Dendritic cell treated with granulocyte-macrophage colony-stimulating factor and Interleukin-4, amounts not matched to agents 40 ng/mL and 50 ng/mL, for 4 days (primary cell): ENCODE measurements at regions not wholly inside any gene's neighbourhood (a gene's known extent, or its start where the extent isn't known, plus 50 kb on each side); places are given as distances from the start of the nearest gene placed in this dataset.

Source experiments
- H3K27ac Mint-ChIP-seq: one replicate; pipeline ENCODE4 v1.8.0; 2022; ENCODE audit warnings: mild to moderate bottlenecking, mixed read lengths
- H3K27me3 Mint-ChIP-seq: one replicate; pipeline ENCODE4 v1.8.0; 2022; ENCODE audit warnings: mild to moderate bottlenecking, mixed read lengths
- H3K36me3 Mint-ChIP-seq: one replicate; pipeline ENCODE4 v1.8.0; 2022; ENCODE audit warnings: low read depth, mixed read lengths
- H3K4me1 Mint-ChIP-seq: one replicate; pipeline ENCODE4 v1.8.0; 2022; ENCODE audit warnings: low read depth, mixed read lengths
- H3K4me3 Mint-ChIP-seq: one replicate; pipeline ENCODE4 v1.8.0; 2022; ENCODE audit warnings: mild to moderate bottlenecking, moderate library complexity, mixed read lengths
- H3K9me3 Mint-ChIP-seq: one replicate; pipeline ENCODE4 v1.8.0; 2022; ENCODE audit warnings: mixed read lengths
- intact Hi-C: fragments of 100-400 bp; cut with micrococcal nuclease; formaldehyde crosslinking; loops from one replicate; pipeline ENCODE4 v1.15.0; 2022

DNA sequence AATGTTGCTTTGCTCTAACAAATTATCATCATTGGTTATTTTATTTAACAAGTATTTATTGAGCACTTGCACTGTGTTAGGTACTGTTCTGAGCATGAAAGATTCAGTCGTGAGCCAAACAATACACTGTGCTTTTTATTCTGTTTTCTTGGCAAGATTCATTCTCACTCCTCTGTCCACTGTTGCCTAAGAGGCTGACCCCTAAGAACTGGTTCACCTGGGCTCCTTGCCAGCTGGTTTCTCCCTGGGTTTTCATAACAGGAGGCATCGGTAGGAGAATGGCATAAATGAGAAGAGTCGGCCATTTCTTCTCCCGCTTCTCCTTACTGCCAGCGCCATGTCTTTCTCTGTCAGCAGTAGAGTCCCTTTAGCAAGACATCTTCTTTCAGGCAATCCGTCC lies 243.7 kb upstream of the DIAPH2 start:
- peaks cover 5% of the 10 kb centered on the region for H3K4me1 Mint-ChIP-seq

DNA sequence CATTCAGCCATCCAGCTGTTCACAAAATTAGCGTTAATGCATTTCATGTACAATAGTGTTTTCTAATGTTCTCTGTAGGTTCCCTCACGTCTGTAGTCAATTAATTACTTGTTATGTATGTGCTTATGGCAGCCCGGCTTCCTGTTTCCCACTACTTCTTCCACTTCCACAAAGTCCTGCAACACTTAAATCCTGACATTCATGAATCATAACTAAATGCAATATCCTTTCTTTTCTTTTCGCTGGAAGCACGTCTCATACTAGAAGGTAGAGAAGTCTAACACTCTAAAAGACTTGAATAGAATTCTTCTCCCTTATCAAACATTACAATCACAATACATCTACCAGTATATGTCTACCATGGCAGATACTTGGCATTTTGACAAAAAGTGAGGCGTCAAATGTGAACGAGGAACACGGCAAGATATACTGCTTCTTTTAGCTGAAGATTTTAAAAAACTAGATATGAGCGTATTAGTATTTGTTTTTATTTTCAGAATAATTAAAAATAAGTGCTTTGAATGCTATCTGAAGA lies 239.0 kb upstream of the DIAPH2 start:
- intact Hi-C loops: no loop called here
- H3K4me3 Mint-ChIP-seq: no peak overlapping the region
- no peaks in the 10 kb centered on the region for H3K9me3 Mint-ChIP-seq
- H3K4me1 Mint-ChIP-seq: peaks cover 5% of the 10 kb centered on the region
- no peaks in the 10 kb centered on the region for H3K27me3 Mint-ChIP-seq
- no peak overlapping the region for H3K27ac Mint-ChIP-seq
- H3K36me3 Mint-ChIP-seq: no peaks in the 10 kb centered on the region

More for the DNA sequence above, 243.7 kb upstream of the DIAPH2 start:
- Mint-ChIP-seq H3K36me3 (no peaks in the 10 kb centered on the region), H3K9me3 (no peaks in the 10 kb centered on the region), H3K27me3 (no peaks in the 10 kb centered on the region), H3K4me3 (no peak overlapping the region), H3K27ac (no peak overlapping the region)
- intact Hi-C loops: no loop called here

DNA sequence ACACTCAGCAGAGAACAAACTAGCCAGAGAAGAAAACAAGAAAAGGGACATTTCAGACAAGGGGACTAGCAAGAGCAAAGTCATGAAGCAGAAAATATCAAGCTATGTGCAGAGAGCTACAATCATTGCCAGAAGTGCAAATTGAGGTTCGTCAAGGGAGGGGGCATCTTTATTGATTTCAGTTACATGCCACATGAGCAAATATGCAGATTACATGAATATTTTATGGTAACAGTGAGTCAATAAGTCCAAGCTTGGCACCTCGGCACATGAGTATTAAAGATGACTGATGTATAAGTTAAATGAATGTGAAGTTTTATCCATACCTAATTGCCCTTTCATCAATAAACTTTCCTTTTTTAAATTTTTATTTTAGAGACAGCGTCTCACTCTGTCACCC lies 238.1 kb upstream of the DIAPH2 start:
- H3K4me1 Mint-ChIP-seq: peaks cover 5% of the 10 kb centered on the region
- no peak overlapping the region for H3K27ac Mint-ChIP-seq
- no peaks in the 10 kb centered on the region for H3K9me3 Mint-ChIP-seq
- H3K4me3 Mint-ChIP-seq: no peak overlapping the region
- no peaks in the 10 kb centered on the region for H3K36me3 Mint-ChIP-seq
- intact Hi-C loops: no loop called here
- no peaks in the 10 kb centered on the region for H3K27me3 Mint-ChIP-seq

DNA sequence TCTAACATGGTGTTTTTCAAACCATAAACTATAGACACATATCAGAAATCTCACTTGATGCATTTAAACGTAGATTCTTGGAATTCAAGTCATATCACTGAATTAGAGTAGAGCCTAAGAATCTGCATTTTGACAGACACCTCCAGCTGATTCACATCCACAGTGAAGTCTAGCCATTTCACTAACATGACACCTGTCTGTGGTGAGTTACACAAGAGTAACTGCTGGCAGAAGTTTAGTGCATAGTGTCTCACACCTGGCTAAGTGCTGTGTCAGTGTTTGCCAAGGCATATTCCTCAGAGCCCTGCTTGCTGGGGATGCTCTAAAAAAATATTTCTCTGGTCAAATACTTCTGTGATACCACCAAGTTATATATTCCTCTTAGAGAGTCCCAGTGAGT lies 237.5 kb upstream of the DIAPH2 start:
- no peaks in the 10 kb centered on the region for H3K27me3 Mint-ChIP-seq
- H3K4me1 Mint-ChIP-seq: peaks cover 5% of the 10 kb centered on the region

DNA sequence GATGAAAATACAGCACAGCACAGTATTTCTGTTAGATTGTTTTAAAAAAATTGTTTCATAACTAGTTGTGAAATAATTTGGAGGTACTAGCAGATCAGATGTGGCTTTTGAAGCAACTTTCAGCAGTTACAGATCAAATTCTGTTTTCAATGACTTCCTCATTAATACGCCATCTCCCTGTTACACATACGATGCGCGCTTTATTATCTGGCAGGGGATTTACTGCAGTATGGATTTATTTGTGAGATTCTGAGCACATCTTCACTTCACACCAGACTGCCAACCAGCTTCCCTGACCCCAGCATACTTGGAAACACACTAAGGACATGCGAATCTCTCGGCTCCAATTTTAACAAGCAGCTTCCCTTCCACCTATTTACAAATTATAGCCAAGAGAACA lies 235.5 kb upstream of the DIAPH2 start:
- Mint-ChIP-seq H3K9me3 (no peaks in the 10 kb centered on the region), H3K27me3 (no peaks in the 10 kb centered on the region), H3K4me1 (peaks cover 5% of the 10 kb centered on the region), H3K4me3 (no peak overlapping the region), H3K36me3 (no peaks in the 10 kb centered on the region), H3K27ac (no peak overlapping the region)
- intact Hi-C loops: no loop called here

More for the DNA sequence above, 237.5 kb upstream of the DIAPH2 start:
- H3K27ac Mint-ChIP-seq: no peak overlapping the region
- H3K4me3 Mint-ChIP-seq: no peak overlapping the region
- intact Hi-C loops: no loop called here
- H3K36me3 Mint-ChIP-seq: no peaks in the 10 kb centered on the region
- no peaks in the 10 kb centered on the region for H3K9me3 Mint-ChIP-seq

DNA sequence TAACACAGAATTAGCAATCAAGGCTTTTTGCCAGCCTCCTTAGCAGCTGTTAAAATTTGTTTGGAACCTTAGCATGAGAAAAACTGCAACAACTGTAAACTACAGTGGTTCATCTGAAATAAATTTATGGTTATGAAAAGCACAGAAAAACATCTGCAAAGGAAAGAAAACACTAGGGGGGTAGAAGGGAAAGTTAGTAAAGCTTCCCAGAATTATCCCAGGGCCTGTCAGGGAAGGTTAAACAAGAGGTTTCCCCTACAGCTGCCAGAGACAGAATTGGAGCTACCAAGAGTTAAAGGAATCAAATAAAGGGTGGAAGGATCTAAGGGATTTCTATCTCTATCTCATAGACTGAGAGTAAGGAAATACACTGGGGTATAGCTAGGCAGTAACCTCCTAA lies 234.7 kb upstream of the DIAPH2 start:
- no peak overlapping the region for H3K4me3 Mint-ChIP-seq
- intact Hi-C loops: no loop called here
- no peak overlapping the region for H3K27ac Mint-ChIP-seq
- H3K27me3 Mint-ChIP-seq: no peaks in the 10 kb centered on the region
- H3K9me3 Mint-ChIP-seq: no peaks in the 10 kb centered on the region
- H3K36me3 Mint-ChIP-seq: no peaks in the 10 kb centered on the region
- H3K4me1 Mint-ChIP-seq: peaks cover 5% of the 10 kb centered on the region

DNA sequence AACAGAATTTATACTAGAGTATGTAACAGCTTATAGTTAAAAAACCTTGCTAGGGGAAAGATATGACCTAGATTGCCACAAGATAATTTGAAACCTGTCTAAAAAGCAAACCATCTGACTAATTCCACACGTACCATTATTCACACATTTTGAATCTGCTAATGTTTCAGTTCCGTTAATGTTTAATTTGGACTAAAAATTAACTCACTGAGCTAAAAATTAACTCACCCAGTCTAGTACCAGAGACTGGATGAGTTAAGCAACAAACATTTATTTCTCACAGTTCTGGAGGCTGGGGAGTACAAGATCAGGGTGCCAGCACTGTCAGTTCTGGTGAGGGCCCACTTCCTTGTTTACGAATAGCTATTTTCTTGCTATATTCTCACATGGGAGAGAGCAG lies 231.5 kb upstream of the DIAPH2 start:
- H3K27ac Mint-ChIP-seq: no peak overlapping the region
- intact Hi-C loops: no loop called here
- no peaks in the 10 kb centered on the region for H3K36me3 Mint-ChIP-seq
- H3K9me3 Mint-ChIP-seq: no peaks in the 10 kb centered on the region
- no peak overlapping the region for H3K4me3 Mint-ChIP-seq
- H3K4me1 Mint-ChIP-seq: no peaks in the 10 kb centered on the region
- H3K27me3 Mint-ChIP-seq: no peaks in the 10 kb centered on the region

DNA sequence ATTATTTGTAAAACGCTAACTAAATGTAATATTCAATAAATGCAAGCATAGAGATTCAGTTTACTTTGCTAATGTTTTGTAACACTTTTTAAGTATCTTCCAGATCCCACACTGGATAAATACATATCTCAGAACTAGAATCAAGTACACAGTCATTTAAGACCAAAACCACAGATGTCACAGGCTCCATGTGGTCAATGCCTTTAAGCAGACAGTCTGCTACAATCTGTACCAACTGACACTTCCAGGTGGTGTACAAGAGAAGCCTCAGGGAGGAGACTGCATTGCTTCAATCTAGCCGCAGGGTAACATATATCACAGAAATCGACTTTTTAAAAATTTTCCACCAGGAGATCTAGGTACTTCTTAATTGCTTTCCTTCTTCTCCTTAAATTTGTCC lies 229.6 kb upstream of the DIAPH2 start:
- H3K4me3 Mint-ChIP-seq: no peak overlapping the region
- H3K4me1 Mint-ChIP-seq: peaks cover 6% of the 10 kb centered on the region
- no peaks in the 10 kb centered on the region for H3K9me3 Mint-ChIP-seq
- H3K36me3 Mint-ChIP-seq: no peaks in the 10 kb centered on the region
- intact Hi-C loops: no loop called here
- H3K27ac Mint-ChIP-seq: no peak overlapping the region
- H3K27me3 Mint-ChIP-seq: no peaks in the 10 kb centered on the region

DNA sequence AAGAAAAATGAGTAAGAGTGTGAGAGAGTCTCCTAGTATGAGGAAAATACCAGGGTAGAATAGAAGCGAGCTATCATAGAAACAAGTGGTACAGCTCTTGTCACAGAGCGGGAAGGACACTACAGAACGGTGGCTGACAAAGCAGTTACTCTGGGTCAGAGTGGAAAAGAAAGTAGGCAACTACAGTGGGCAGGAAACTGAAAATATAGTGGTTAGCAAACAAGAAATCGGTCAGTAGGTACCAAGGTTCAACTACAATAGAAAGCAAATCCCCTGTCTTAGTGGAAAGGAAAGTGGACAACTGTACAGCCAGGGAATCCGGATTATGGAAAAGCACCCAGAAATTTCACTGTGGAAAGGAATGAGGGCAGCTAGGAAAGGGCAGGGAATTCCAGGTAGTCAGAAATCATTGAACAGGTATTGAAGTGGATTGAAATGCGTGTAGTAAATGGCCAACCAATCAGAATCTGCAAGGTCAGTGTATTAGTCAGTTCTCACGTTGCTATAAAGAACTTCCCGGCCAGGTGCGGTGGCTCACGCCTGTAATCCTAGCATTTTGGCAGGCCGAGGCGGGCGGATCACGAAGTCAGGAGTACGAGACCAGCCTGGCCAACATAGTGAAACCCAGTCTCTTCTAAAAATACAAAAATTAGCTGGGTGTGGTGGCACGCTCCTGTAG lies 219.6 kb upstream of the DIAPH2 start:
- Mint-ChIP-seq H3K4me3 (no peak overlapping the region), H3K4me1 (peaks cover 5% of the 10 kb centered on the region), H3K36me3 (no peaks in the 10 kb centered on the region), H3K27me3 (no peaks in the 10 kb centered on the region), H3K9me3 (no peaks in the 10 kb centered on the region), H3K27ac (no peak overlapping the region)
- intact Hi-C loops: no loop called here

DNA sequence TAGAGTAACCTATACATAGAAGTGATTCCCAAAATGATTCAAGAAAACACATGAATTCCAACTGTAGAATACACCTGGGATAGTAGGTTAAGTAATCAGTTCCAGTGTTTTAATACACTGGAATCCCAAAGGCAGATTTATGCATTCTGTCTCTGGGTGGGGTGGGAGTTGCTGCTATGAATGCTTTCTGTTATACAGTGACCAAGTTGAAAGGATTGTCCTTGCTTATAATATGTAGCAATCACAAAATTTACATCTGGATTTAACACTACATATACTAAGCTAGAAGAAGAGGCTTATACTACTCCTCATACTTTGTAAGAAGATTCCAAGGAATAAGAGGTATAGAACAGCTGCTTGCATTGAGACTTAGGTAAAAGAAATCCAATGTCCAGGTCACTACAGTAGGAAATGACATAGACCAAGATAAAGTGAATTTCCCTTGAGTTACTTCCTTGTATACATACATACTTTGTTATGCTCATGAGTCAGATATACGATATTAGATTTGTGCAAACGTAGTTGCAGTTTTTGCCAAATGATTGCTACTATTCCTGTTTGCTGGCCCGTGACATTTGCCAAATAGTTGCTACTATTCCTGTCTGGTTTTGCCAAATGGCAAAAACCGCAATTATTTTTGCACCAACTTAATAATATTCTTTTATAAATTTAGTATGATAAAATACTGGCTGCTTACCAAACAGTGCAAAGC lies 210.5 kb upstream of the DIAPH2 start:
- intact Hi-C loops: no loop called here
- Mint-ChIP-seq H3K4me3 (no peak overlapping the region), H3K36me3 (no peaks in the 10 kb centered on the region), H3K4me1 (no peaks in the 10 kb centered on the region), H3K27ac (no peak overlapping the region), H3K9me3 (no peaks in the 10 kb centered on the region), H3K27me3 (no peaks in the 10 kb centered on the region)

DNA sequence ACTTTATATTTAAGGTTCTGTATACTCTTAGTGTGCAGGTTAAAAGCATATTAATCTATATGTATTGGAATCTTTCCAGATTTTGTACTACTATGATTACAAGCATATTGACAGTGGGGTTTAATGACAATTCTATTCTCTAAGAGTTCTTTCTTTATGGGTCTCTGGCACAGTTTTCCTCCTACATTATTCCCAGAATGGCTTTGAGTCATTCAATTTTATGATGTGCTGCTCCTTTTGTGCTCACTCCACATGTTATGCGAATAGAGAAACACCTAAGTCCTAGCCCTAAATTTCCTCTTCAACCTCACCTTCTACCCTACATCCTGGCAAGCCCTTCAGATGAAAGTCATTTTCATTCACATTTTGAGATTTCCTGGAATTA lies 209.9 kb upstream of the DIAPH2 start:
- intact Hi-C loops: no loop called here
- Mint-ChIP-seq H3K4me1 (no peaks in the 10 kb centered on the region), H3K9me3 (no peaks in the 10 kb centered on the region), H3K27ac (no peak overlapping the region), H3K27me3 (no peaks in the 10 kb centered on the region), H3K4me3 (no peak overlapping the region), H3K36me3 (no peaks in the 10 kb centered on the region)

DNA sequence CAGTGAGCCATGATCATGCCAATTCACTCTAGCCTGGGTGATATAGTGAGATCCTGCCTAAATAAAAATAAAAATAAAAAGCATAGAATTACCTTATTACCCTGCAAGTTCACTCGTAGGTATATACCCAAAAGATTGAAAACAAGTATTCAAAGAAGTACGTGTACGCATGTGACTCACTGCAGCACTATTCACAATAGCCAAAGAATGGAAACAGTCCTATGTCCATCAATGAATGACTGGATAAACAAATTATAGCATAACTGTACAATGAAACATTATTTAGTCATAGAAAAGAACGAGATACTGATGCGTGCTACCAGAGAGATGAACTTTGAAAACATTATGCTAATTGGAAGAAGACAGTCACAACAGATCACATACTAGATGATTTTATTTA lies 204.6 kb upstream of the DIAPH2 start:
- Mint-ChIP-seq H3K9me3 (no peaks in the 10 kb centered on the region), H3K4me1 (no peaks in the 10 kb centered on the region), H3K36me3 (no peaks in the 10 kb centered on the region), H3K27ac (no peak overlapping the region), H3K4me3 (no peak overlapping the region), H3K27me3 (no peaks in the 10 kb centered on the region)
- intact Hi-C loops: no loop called here

DNA sequence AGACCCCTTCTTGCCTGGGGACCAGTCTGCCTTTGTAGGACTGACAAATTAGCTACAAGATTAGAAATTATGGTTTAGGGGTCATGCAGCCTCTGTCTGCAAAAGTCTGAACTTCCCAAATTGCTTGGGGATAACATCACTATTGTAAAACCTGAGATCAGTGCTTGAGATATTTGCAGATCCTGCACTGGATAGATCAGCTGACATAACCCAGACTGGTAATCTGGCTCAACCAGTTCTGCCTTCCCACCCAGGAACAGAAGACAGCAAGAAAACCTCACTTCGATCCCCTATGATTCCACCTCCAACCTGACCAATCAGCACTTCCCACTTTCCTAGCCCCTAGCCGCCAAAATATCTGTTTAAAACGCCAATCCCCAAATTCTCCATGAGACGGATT lies 202.8 kb upstream of the DIAPH2 start:
- Mint-ChIP-seq H3K9me3 (no peaks in the 10 kb centered on the region), H3K27ac (no peak overlapping the region), H3K27me3 (no peaks in the 10 kb centered on the region), H3K36me3 (no peaks in the 10 kb centered on the region), H3K4me3 (no peak overlapping the region), H3K4me1 (no peaks in the 10 kb centered on the region)
- intact Hi-C loops: no loop called here

DNA sequence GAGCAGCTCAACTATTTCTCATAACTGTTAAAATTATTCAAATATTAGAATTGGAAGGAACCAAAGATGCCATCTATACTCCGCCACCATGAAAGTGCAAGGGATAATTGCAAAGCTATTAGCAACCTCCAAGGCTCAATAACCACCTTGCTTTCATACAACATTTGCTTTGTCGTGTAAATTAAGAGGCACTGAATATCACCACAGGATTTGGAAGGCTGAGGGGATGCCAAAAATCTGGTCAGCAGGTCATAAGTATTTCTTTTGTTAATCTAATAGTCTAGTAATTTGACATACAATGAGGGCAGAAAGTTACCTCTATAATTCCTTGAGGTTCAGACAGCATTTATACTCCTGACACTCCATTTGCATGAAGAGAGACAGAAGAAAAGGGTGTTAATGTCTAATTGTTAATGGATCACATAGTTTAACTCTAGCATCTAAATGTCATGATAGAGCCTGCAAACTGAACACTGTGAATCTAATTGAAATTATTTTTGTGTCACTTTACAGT lies 200.9 kb upstream of the DIAPH2 start:
- H3K36me3 Mint-ChIP-seq: no peaks in the 10 kb centered on the region
- H3K27ac Mint-ChIP-seq: no peak overlapping the region
- H3K9me3 Mint-ChIP-seq: no peaks in the 10 kb centered on the region
- H3K27me3 Mint-ChIP-seq: no peaks in the 10 kb centered on the region
- intact Hi-C loops: no loop called here
- no peak overlapping the region for H3K4me3 Mint-ChIP-seq
- H3K4me1 Mint-ChIP-seq: no peaks in the 10 kb centered on the region
